Left lung (tissue), 4 donors: ENCODE measurements at regions not wholly inside any gene's neighbourhood (a gene's known extent, or its start where the extent isn't known, plus 50 kb on each side); places are given as distances from the start of the nearest gene placed in this dataset.

Experiments
- ATAC-seq: fragments of 200-7000 bp; cut with Tn5 transposase; one replicate; pipeline ENCODE4 v1.9.1; 2020; ENCODE audit warnings: moderate library complexity
- DNase-seq, 4 donors: peaks; one replicate each; pipeline ENCODE4 v3.0.0-alpha.2; 2013 to 2020
- H3K27ac ChIP-seq, 2 donors: fragments of 200-600 bp; sonication (generic) in 1 of 2; one replicate each; pipeline versions ENCODE4 v1.5.0 to v1.8.0; 2020 to 2021
- H3K27me3 ChIP-seq, 2 donors: fragments of 200-600 bp; sonication (generic) in 1 of 2; one replicate each; pipeline versions ENCODE4 v1.5.0 to v1.8.0; 2020 to 2021
- H3K36me3 ChIP-seq, 2 donors: fragments of 200-600 bp; sonication (generic) in 1 of 2; one replicate each; pipeline versions ENCODE4 v1.5.0 to v1.8.0; 2020 to 2021
- H3K4me1 ChIP-seq, 2 donors: fragments of 200-600 bp; one replicate each; pipeline ENCODE4 v1.8.0; 2021
- H3K4me3 ChIP-seq, 2 donors: fragments of 200-600 bp; sonication (generic) in 1 of 2; one replicate each; pipeline versions ENCODE4 v1.5.0 to v1.8.0; 2020 to 2021; ENCODE audit warnings: mild to moderate bottlenecking in 1 of 2
- H3K9me3 ChIP-seq, 2 donors: fragments of 200-600 bp; sonication (generic) in 1 of 2; one replicate each; pipeline versions ENCODE4 v1.5.0 to v1.8.0; 2020 to 2021
- intact Hi-C, 2 donors: fragments of 100-400 bp; cut with DNase I; formaldehyde crosslinking; loops; one replicate each; pipeline versions ENCODE4 v1.11.2 to v1.14.2; 2022
- TF ChIP-seq, protein P1 (sequence below), 2 donors: fragments of 200-600 bp; sonication (generic) in 1 of 2; IDR thresholded peaks; one replicate each; pipeline versions ENCODE4 v1.5.0 to v1.8.0; 2021; ENCODE audit warnings: antibody characterized with exemption in 2 of 2
- donor health status: DM: no; HTN: yes; CAD: no.
- donor health status: DM: no; HTN: no; CAD: no.

DNA sequence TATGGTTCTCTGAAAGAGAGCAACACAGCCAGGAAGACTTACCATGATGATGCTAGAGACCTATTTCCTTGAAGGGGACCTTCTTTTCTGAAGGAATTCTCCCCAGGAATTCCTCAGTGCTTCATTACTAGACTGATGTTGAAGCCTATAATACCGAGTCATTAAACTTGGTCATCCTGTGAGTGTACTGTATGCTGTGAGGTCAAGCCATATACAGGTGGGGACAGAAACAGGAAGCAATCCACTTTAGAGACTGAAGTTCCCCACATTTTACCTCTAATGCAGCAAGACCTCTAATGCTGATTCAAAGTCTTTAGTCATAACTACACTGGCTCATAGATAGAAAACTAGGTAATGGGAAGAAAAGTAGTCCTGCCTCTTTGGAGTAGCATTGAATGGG, 77.1 kb upstream of the RASEF start:
- H3K27me3 ChIP-seq: no peaks in the 10 kb centered on the region
- no peaks in the 10 kb centered on the region for H3K4me1 ChIP-seq
- no peaks in the 10 kb centered on the region for H3K36me3 ChIP-seq
- intact Hi-C loops: no loop called here
- TF ChIP-seq, protein P1, sequence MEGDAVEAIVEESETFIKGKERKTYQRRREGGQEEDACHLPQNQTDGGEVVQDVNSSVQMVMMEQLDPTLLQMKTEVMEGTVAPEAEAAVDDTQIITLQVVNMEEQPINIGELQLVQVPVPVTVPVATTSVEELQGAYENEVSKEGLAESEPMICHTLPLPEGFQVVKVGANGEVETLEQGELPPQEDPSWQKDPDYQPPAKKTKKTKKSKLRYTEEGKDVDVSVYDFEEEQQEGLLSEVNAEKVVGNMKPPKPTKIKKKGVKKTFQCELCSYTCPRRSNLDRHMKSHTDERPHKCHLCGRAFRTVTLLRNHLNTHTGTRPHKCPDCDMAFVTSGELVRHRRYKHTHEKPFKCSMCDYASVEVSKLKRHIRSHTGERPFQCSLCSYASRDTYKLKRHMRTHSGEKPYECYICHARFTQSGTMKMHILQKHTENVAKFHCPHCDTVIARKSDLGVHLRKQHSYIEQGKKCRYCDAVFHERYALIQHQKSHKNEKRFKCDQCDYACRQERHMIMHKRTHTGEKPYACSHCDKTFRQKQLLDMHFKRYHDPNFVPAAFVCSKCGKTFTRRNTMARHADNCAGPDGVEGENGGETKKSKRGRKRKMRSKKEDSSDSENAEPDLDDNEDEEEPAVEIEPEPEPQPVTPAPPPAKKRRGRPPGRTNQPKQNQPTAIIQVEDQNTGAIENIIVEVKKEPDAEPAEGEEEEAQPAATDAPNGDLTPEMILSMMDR (IDR thresholded peaks at IDR 0.05): no peak
- no peak for DNase-seq
- no peaks in the 10 kb centered on the region for H3K9me3 ChIP-seq
- no peak overlapping the region for H3K27ac ChIP-seq
- no peak for ATAC-seq
- no peak overlapping the region for H3K4me3 ChIP-seq

DNA sequence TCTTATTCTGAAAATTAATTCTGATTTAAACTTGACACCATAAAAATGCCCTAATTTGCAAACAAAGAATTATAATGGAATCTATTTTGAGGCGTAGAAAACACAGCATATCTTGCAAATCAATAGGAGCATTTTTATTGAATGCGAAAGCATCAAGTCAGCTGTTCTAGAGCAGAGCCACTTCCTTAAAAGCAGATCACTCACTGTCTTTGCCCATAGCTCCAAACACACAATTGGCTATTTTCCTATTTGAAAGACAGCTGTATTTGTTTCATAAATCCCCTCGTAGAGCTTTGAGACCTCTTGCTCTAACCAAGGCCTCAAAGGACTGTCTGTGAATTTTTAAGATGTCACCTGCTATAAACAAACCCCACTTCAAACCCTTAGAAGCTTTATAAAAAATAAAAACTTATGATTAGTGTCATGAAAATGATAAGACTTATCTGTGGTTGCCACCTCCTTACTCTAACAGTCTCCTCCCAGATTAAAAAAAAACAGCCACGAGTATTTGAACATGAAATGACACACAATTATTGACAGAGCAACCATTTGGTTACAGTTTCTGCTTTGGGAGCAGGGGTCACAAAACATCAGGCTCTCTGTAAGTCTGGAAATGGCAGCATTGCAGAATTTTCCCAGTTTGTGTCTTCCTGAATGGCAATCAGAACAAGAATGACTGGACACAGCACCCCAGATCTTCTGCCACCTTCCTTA, 75.6 kb upstream of the RASEF start:
- Histone ChIP-seq H3K9me3 (no peaks in the 10 kb centered on the region), H3K36me3 (no peaks in the 10 kb centered on the region), H3K4me3 (no peak overlapping the region), H3K27ac (no peak overlapping the region), H3K4me1 (no peaks in the 10 kb centered on the region), H3K27me3 (no peaks in the 10 kb centered on the region)
- intact Hi-C loops: no loop called here
- TF ChIP-seq, protein P1 (IDR thresholded peaks at IDR 0.05): no peak
- no peak for ATAC-seq
- DNase-seq: no peak

DNA sequence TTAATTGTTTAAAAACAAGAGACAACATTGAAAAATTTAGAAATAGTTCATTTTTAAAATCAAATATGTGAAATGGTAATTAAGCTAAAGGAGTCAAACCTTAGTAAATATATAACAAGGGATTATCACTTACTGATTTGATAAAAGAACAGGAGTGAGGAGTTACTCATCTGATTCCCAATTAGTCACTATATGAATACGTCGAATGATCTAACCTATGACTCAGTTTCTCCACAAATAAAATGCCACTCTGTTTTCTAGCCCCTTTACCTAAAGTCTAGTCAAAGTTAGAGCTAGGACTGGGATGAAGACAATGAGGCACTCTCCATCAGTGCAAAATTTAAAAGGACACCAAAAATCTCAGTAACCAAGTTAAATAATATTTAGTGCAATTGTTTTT, 70.4 kb upstream of the RASEF start:
- DNase-seq (no peak), ATAC-seq (no peak)
- Histone ChIP-seq H3K27me3 (no peaks in the 10 kb centered on the region), H3K4me1 (no peaks in the 10 kb centered on the region), H3K9me3 (peaks cover 0 to 4% of the 10 kb centered on the region in 2 donors), H3K36me3 (no peaks in the 10 kb centered on the region), H3K4me3 (no peak overlapping the region), H3K27ac (no peak overlapping the region)
- TF ChIP-seq, protein P1 (IDR thresholded peaks at IDR 0.05): no peak
- intact Hi-C loops: no loop called here

GRCh38 chr9:83132768-83133167, 69.8 kb upstream of the RASEF start:
- Histone ChIP-seq H3K9me3 (peaks cover 0 to 6% of the 10 kb centered on the region in 2 donors), H3K36me3 (no peaks in the 10 kb centered on the region), H3K27ac (no peak overlapping the region), H3K4me3 (no peak overlapping the region), H3K27me3 (no peaks in the 10 kb centered on the region), H3K4me1 (no peaks in the 10 kb centered on the region)
- intact Hi-C loops: no loop called here
- DNase-seq (no peak), ATAC-seq (peak; percentile 94)
- TF ChIP-seq, protein P1 (IDR thresholded peaks at IDR 0.05): no peak

DNA sequence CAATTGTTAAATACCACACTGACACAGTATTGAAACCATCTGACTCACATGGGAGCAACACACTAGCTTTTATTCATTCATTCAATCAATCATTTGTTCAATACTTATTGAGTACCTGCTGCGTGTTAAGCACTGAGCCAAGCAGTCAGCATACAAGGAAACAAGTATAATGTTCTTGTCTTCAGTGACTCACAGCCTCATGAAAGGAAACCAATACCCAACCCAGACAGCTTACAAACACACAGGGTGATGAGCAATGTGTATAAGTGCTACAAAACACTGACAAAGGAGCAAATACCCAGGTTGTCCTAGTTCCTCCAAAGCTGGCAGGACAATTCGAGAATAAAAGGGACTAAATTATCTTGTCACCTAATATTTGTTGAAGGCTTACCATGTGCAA, 67.6 kb upstream of the RASEF start:
- H3K9me3 ChIP-seq: peaks cover 0 to 11% of the 10 kb centered on the region in 2 donors
- H3K4me1 ChIP-seq: no peaks in the 10 kb centered on the region
- TF ChIP-seq, protein P1 (IDR thresholded peaks at IDR 0.05): no peak
- intact Hi-C loops: no loop called here
- no peak overlapping the region for H3K27ac ChIP-seq
- no peak overlapping the region for H3K4me3 ChIP-seq
- peak; percentile 68 for ATAC-seq
- no peaks in the 10 kb centered on the region for H3K27me3 ChIP-seq
- no peaks in the 10 kb centered on the region for H3K36me3 ChIP-seq
- no peak for DNase-seq
